IMR-90 (cell line): ENCODE measurements at regions not wholly inside any gene's neighbourhood (a gene's known extent, or its start where the extent isn't known, plus 50 kb on each side); places are given as distances from the start of the nearest gene placed in this dataset.

ENCODE experiments used
- ATAC-seq: fragments of 200-7000 bp; cut with Tn5 transposase; 2 replicates; pipeline ENCODE4 v1.9.1; 2020; ENCODE audit warnings: low read depth, mild to moderate bottlenecking, moderate library complexity
- BruUV-seq: library from RNA; stranded (reverse); fragments of 400-500 nt; replicated peaks from 2 replicates; lab custom pipeline; 2021; lab: Mats Ljungman, UMichigan
- CTCF ChIA-PET: fragments of 300-600 bp; formaldehyde crosslinking; extraction: SDS; loops from one replicate; lab custom pipeline; 2021; ENCODE audit warnings: antibody characterized with exemption; lab: Yijun Ruan, JAX
- POLR2A ChIA-PET: fragments of 300-600 bp; sonication (Branson Sonifier 250); formaldehyde crosslinking; loops from one replicate; lab custom pipeline; 2022; ENCODE audit warnings: antibody characterized with exemption; ENCODE audit not compliant: unreplicated experiment; lab: Charles Lee
- DNase-seq: peaks from one replicate; pipeline ENCODE4 v3.0.0; 2013
- H2AFZ ChIP-seq: replicated peaks from 2 replicates; pipeline ENCODE3; 2013; ENCODE audit warnings: low read length, mild to moderate bottlenecking; ENCODE audit not compliant: poor library complexity
- H2AK5ac ChIP-seq: 2 replicates; pipeline ENCODE4 v1.6.1; 2013; ENCODE audit warnings: low read depth, low read length, inconsistent platforms
- H2AK9ac ChIP-seq: replicated peaks from 2 replicates; pipeline ENCODE3; 2013; ENCODE audit warnings: mild to moderate bottlenecking, low read depth, low read length, moderate library complexity; ENCODE audit not compliant: poor library complexity
- H2BK120ac ChIP-seq: 2 replicates; pipeline ENCODE4 v1.6.1; 2013; ENCODE audit warnings: low read depth, low read length, inconsistent platforms
- H2BK15ac ChIP-seq: 3 replicates; pipeline ENCODE4 v1.6.1; 2013; ENCODE audit warnings: low read depth, low read length, inconsistent platforms
- H2BK20ac ChIP-seq: 2 replicates; pipeline ENCODE4 v1.6.1; 2013; ENCODE audit warnings: low read depth, mild to moderate bottlenecking, inconsistent platforms, low read length, moderate library complexity
- H2BK5ac ChIP-seq: 2 replicates; pipeline ENCODE4 v1.6.1; 2013; ENCODE audit warnings: mild to moderate bottlenecking, low read depth, low read length, inconsistent platforms; ENCODE audit not compliant: poor library complexity, severe bottlenecking
- H3K14ac ChIP-seq: replicated peaks from 2 replicates; pipeline ENCODE4 v1.6.1; 2013; ENCODE audit warnings: low read depth, low read length, inconsistent platforms
- H3K18ac ChIP-seq: 2 replicates; pipeline ENCODE4 v1.6.1; 2013; ENCODE audit warnings: low read depth, low read length, control low read depth
- H3K23ac ChIP-seq: 2 replicates; pipeline ENCODE4 v1.6.1; 2013; ENCODE audit warnings: low read depth, low read length, inconsistent platforms
- H3K27ac ChIP-seq: 2 replicates; pipeline ENCODE4 v1.5.1; 2013; ENCODE audit warnings: mild to moderate bottlenecking, control low read depth, low read length; ENCODE audit not compliant: insufficient read depth
- H3K27me3 ChIP-seq: 2 replicates; pipeline ENCODE4 v1.6.1; 2013; ENCODE audit warnings: low read length; ENCODE audit not compliant: control insufficient read depth, insufficient read depth
- H3K36me3 ChIP-seq: 2 replicates; pipeline ENCODE4 v1.6.1; 2013; ENCODE audit warnings: low read length, mixed read lengths; ENCODE audit not compliant: control insufficient read depth, insufficient read depth
- H3K4ac ChIP-seq: 2 replicates; pipeline ENCODE4 v1.6.1; 2013; ENCODE audit warnings: low read depth, low read length, inconsistent platforms
- H3K4me1 ChIP-seq: 2 replicates; pipeline ENCODE4 v1.6.1; 2013; ENCODE audit warnings: low read length, mixed read lengths; ENCODE audit not compliant: control insufficient read depth, insufficient read depth
- H3K4me2 ChIP-seq: 2 replicates; pipeline ENCODE4 v1.6.1; 2013; ENCODE audit warnings: low read depth, mild to moderate bottlenecking, control low read depth, low read length, moderate library complexity
- H3K4me3 ChIP-seq: 2 replicates; pipeline ENCODE4 v1.5.1; 2013; ENCODE audit warnings: low read depth, mild to moderate bottlenecking, control low read depth, low read length, moderate library complexity; ENCODE audit not compliant: insufficient read depth
- H3K56ac ChIP-seq: 2 replicates; pipeline ENCODE4 v1.6.1; 2013; ENCODE audit warnings: low read length, inconsistent platforms; ENCODE audit not compliant: insufficient read depth; ENCODE audit errors: extremely low read depth
- H3K79me1 ChIP-seq, 2 experiments: 2 replicates each; pipeline ENCODE4 v1.6.1; 2013; ENCODE audit warnings: low read length in 2 of 2, inconsistent platforms in 1 of 2, low read depth in 1 of 2
- H3K9ac ChIP-seq: 2 replicates; pipeline ENCODE4 v1.6.1; 2013; ENCODE audit warnings: low read depth, low read length, control low read depth
- H3K9me1 ChIP-seq: 2 replicates; pipeline ENCODE4 v1.6.1; 2013; ENCODE audit warnings: low read length, inconsistent platforms; ENCODE audit not compliant: insufficient read depth
- H3K9me3 ChIP-seq: 2 replicates; pipeline ENCODE4 v1.6.1; 2013; ENCODE audit warnings: low read length; ENCODE audit not compliant: control insufficient read depth, insufficient read depth
- H4K20me1 ChIP-seq: 2 replicates; pipeline ENCODE4 v1.6.1; 2013; ENCODE audit warnings: low read length, inconsistent platforms; ENCODE audit not compliant: insufficient read depth
- H4K5ac ChIP-seq: 2 replicates; pipeline ENCODE4 v1.6.1; 2013; ENCODE audit warnings: mild to moderate bottlenecking, low read depth, low read length, control low read depth
- H4K8ac ChIP-seq, 2 experiments: 2 replicates each; pipeline ENCODE4 v1.6.1; 2013; ENCODE audit warnings: low read depth in 2 of 2, low read length in 2 of 2, control low read depth in 1 of 2, inconsistent platforms in 1 of 2
- H4K91ac ChIP-seq: 2 replicates; pipeline ENCODE4 v1.6.1; 2013; ENCODE audit warnings: low read depth, low read length, inconsistent platforms; ENCODE audit not compliant: insufficient read depth
- BHLHE40 ChIP-seq: fragments of 150-350 bp; IDR thresholded peaks from 2 replicates; pipeline ENCODE4 v1.6.1; 2016; ENCODE audit warnings: mild to moderate bottlenecking, low read depth, low read length
- CEBPB ChIP-seq: IDR thresholded peaks from 2 replicates; pipeline ENCODE4 v1.6.1; 2012; ENCODE audit warnings: low read depth, low read length, improper control_type of control experiment
- CHD1 ChIP-seq: IDR thresholded peaks from 2 replicates; pipeline ENCODE4 v1.6.1; 2012; ENCODE audit warnings: low read depth, low read length, improper control_type of control experiment
- FOS ChIP-seq: fragments of 150-350 bp; IDR thresholded peaks from 2 replicates; pipeline ENCODE4 v1.6.1; 2016; ENCODE audit warnings: low read depth, low read length
- MAFK ChIP-seq: IDR thresholded peaks from 2 replicates; pipeline ENCODE4 v1.6.1; 2012; ENCODE audit warnings: low read depth, low read length, improper control_type of control experiment
- MAZ ChIP-seq: IDR thresholded peaks from 2 replicates; pipeline ENCODE4 v1.6.1; 2012; ENCODE audit warnings: low read depth, mild to moderate bottlenecking, low read length, improper control_type of control experiment, moderate library complexity, borderline replicate concordance
- MXI1 ChIP-seq: IDR thresholded peaks from 2 replicates; pipeline ENCODE4 v1.6.1; 2012; ENCODE audit warnings: low read depth, mild to moderate bottlenecking, low read length, moderate library complexity, borderline replicate concordance
- NFE2L2 ChIP-seq: fragments of 150-350 bp; IDR thresholded peaks from 2 replicates; pipeline ENCODE4 v1.6.1; 2016; ENCODE audit warnings: low read depth, mild to moderate bottlenecking, low read length
- POLR2A ChIP-seq: IDR thresholded peaks from 2 replicates; pipeline ENCODE4 v1.6.1; 2012; ENCODE audit warnings: mild to moderate bottlenecking, low read depth, low read length
- RAD21 ChIP-seq: IDR thresholded peaks from 2 replicates; pipeline ENCODE4 v1.6.1; 2012; ENCODE audit warnings: low read length, improper control_type of control experiment
- RCOR1 ChIP-seq: IDR thresholded peaks from 2 replicates; pipeline ENCODE4 v1.6.1; 2012; ENCODE audit warnings: mild to moderate bottlenecking, low read length, improper control_type of control experiment; ENCODE audit not compliant: insufficient replicate concordance
- RFX5 ChIP-seq: IDR thresholded peaks from 2 replicates; pipeline ENCODE4 v1.8.0; 2012; ENCODE audit warnings: low read depth, mild to moderate bottlenecking, low read length, moderate library complexity
- SMC3 ChIP-seq: fragments of 150-350 bp; IDR thresholded peaks from 2 replicates; pipeline ENCODE4 v1.6.1; 2016; ENCODE audit warnings: low read depth, mild to moderate bottlenecking, antibody characterized with exemption, low read length, moderate library complexity
- USF2 ChIP-seq: fragments of 150-350 bp; IDR thresholded peaks from 2 replicates; pipeline ENCODE4 v1.6.1; 2017; ENCODE audit warnings: mild to moderate bottlenecking, antibody characterized with exemption, low read length, low read depth
- WGBS, 2 experiments: methylation state at CpG; one replicate each; pipeline versions ENCODE4 v1.1.5 to v1.1.7; 2013; ENCODE audit warnings: missing lambda C conversion rate in 2 of 2; ENCODE audit not compliant: insufficient read length in 1 of 2; ENCODE audit errors: extremely low coverage in 2 of 2; 5-methylcytosine and 5-hydroxymethylcytosine counted together
- dilution Hi-C: fragments of 300-500 bp; cut with HindIII; formaldehyde crosslinking; loops from one replicate; pipeline ENCODE4 v1.14.3; 2018; ENCODE audit warnings: low sequenced_read_pairs; ENCODE audit not compliant: unreplicated experiment
- in situ Hi-C: fragments of 300-500 bp; cut with MboI; formaldehyde crosslinking; loops from 3 replicates; pipeline ENCODE4 v1.14.3; 2019; ENCODE audit warnings: low sequenced_read_pairs, inconsistent platforms, mixed read lengths
- intact Hi-C: fragments of 100-400 bp; cut with micrococcal nuclease; formaldehyde crosslinking; loops from 2 replicates; pipeline ENCODE4 v1.10.0; 2022
- TF ChIP-seq, protein P1 (sequence below): fragments of 150-350 bp; IDR thresholded peaks from 2 replicates; pipeline ENCODE4 v1.6.1; 2016; ENCODE audit warnings: low read depth, mild to moderate bottlenecking, low read length, moderate library complexity, borderline replicate concordance
- TF ChIP-seq, protein P2 (sequence below): conservative IDR thresholded peaks from 2 replicates; pipeline ENCODE4 v1.5.1; 2012; ENCODE audit warnings: mild to moderate bottlenecking, low read depth, low read length, improper control_type of control experiment

DNA sequence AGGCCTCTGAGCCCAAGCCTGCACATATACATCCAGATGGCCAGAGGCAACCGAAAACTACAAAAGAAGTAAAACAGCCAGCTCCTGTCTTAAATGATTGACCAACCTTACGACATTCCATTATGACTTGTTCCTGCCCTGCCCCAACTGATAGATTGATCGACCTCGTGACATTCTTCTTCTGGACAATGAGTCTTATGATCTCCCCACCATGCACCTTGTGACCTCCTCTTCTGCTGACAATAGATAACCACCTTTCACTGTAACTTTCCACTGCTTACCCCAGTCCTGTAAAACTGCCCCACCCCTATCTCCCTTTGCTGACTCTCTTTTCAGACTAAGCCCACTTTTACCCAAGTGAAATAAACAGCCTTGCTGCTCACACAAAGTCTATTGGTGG is 670.0 kb upstream of the PKDCC start:
- Histone ChIP-seq H2AFZ (no peak overlapping the region), H3K18ac (no peak overlapping the region), H3K4me2 (no peak overlapping the region), H3K4me3 (no peak overlapping the region), H4K8ac (no peak overlapping the region), H3K79me1 (no peaks in the 10 kb centered on the region), H3K4ac (no peak overlapping the region), H3K36me3 (no peaks in the 10 kb centered on the region), H4K91ac (no peak overlapping the region), H3K14ac (no peak overlapping the region), H3K4me1 (no peaks in the 10 kb centered on the region), H3K27ac (no peak overlapping the region), H4K5ac (no peak overlapping the region), H3K23ac (no peak overlapping the region), H4K20me1 (no peaks in the 10 kb centered on the region), H2BK5ac (no peak overlapping the region), H2BK15ac (no peak overlapping the region), H3K9ac (no peak overlapping the region), H2AK9ac (no peak overlapping the region), H2AK5ac (no peak overlapping the region), H3K56ac (no peak overlapping the region), H2BK20ac (no peak overlapping the region), H3K9me1 (no peaks in the 10 kb centered on the region), H3K27me3 (no peaks in the 10 kb centered on the region), H2BK120ac (no peak overlapping the region), H3K9me3 (no peaks in the 10 kb centered on the region)
- ATAC-seq (no peak), DNase-seq (no peak)
- CTCF ChIA-PET = no interaction called here
- intact Hi-C loops (no loop called here), in situ Hi-C loops (no loop called here), dilution Hi-C loops (no loop called here)
- no peak for TF ChIP-seq RCOR1
- no peak for TF ChIP-seq BHLHE40
- TF ChIP-seq RAD21 = no peak
- TF ChIP-seq MAZ = no peak
- no peak for TF ChIP-seq MAFK
- TF ChIP-seq SMC3 = no peak
- TF ChIP-seq FOS = no peak
- TF ChIP-seq NFE2L2 = no peak
- TF ChIP-seq RFX5 = no peak
- no peak for TF ChIP-seq POLR2A
- no peak for TF ChIP-seq CHD1
- no peak for TF ChIP-seq USF2
- TF ChIP-seq, protein P1, sequence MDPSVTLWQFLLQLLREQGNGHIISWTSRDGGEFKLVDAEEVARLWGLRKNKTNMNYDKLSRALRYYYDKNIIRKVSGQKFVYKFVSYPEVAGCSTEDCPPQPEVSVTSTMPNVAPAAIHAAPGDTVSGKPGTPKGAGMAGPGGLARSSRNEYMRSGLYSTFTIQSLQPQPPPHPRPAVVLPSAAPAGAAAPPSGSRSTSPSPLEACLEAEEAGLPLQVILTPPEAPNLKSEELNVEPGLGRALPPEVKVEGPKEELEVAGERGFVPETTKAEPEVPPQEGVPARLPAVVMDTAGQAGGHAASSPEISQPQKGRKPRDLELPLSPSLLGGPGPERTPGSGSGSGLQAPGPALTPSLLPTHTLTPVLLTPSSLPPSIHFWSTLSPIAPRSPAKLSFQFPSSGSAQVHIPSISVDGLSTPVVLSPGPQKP = no peak
- no peak for TF ChIP-seq CEBPB
- TF ChIP-seq, protein P2, sequence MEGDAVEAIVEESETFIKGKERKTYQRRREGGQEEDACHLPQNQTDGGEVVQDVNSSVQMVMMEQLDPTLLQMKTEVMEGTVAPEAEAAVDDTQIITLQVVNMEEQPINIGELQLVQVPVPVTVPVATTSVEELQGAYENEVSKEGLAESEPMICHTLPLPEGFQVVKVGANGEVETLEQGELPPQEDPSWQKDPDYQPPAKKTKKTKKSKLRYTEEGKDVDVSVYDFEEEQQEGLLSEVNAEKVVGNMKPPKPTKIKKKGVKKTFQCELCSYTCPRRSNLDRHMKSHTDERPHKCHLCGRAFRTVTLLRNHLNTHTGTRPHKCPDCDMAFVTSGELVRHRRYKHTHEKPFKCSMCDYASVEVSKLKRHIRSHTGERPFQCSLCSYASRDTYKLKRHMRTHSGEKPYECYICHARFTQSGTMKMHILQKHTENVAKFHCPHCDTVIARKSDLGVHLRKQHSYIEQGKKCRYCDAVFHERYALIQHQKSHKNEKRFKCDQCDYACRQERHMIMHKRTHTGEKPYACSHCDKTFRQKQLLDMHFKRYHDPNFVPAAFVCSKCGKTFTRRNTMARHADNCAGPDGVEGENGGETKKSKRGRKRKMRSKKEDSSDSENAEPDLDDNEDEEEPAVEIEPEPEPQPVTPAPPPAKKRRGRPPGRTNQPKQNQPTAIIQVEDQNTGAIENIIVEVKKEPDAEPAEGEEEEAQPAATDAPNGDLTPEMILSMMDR = no peak
- no peak for TF ChIP-seq MXI1
- no TSS peak for BruUV-seq
- POLR2A ChIA-PET = no interaction called here
- 66% methylated on average over 3 of the region's 4 CpGs; no CpG with 5 or more reads in 1 of the 2 experiments for whole genome bisulfite sequencing, 2 experiments
